A673 (cell line): ENCODE measurements at regions not wholly inside any gene's neighbourhood (a gene's known extent, or its start where the extent isn't known, plus 50 kb on each side); places are given as distances from the start of the nearest gene placed in this dataset.

Source experiments
- EZH2 ChIP-seq: fragments of 200-600 bp; sonication (generic); IDR thresholded peaks from 2 replicates; pipeline ENCODE4 v1.6.1; 2017; ENCODE audit warnings: borderline replicate concordance, low read depth, mild to moderate bottlenecking, mixed read lengths, antibody characterized with exemption, low read length; ENCODE audit not compliant: poor library complexity, severe bottlenecking
- TF ChIP-seq, protein P1 (sequence below): fragments of 300-800, 200-600 bp; sonication (generic); conservative IDR thresholded peaks from 2 replicates; pipeline ENCODE4 v1.5.1; 2017; ENCODE audit warnings: low read depth, mild to moderate bottlenecking, antibody characterized with exemption, low read length, moderate library complexity, mixed read lengths

DNA sequence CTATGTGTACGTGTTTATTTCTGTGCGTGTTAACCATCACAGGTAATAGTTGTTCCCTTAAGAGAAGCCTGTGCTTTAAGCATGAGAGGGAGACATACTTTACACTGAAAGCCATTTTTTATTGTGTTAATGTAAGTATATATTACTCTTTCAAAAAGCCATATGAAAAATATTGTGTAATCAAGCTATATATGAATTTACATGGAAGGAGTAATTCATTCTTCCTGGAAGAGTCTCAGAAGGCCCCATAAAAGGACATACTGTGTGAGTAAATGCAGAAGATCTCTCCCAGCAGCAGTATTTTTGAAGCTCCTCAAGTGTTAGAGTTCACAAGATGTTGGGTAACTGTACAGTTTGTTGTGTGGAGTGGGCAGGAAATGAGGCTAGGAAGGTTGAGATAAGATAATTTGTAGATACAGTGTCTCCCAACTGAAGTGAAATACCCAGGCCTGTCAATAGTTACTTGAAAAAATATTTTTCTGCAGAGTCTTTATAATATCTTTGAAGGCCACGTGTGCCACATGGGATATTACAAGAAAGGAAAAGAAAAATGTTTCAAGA is 138.3 kb downstream of the PTGER3 start:
- TF ChIP-seq, protein P1, sequence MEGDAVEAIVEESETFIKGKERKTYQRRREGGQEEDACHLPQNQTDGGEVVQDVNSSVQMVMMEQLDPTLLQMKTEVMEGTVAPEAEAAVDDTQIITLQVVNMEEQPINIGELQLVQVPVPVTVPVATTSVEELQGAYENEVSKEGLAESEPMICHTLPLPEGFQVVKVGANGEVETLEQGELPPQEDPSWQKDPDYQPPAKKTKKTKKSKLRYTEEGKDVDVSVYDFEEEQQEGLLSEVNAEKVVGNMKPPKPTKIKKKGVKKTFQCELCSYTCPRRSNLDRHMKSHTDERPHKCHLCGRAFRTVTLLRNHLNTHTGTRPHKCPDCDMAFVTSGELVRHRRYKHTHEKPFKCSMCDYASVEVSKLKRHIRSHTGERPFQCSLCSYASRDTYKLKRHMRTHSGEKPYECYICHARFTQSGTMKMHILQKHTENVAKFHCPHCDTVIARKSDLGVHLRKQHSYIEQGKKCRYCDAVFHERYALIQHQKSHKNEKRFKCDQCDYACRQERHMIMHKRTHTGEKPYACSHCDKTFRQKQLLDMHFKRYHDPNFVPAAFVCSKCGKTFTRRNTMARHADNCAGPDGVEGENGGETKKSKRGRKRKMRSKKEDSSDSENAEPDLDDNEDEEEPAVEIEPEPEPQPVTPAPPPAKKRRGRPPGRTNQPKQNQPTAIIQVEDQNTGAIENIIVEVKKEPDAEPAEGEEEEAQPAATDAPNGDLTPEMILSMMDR = no peak
- no peak for TF ChIP-seq EZH2
